NCI-H2029 treated with DMSO at 0.1 percent for 48 hours (cell line): ENCODE measurements at regions not wholly inside any gene's neighbourhood (a gene's known extent, or its start where the extent isn't known, plus 50 kb on each side); places are given as distances from the start of the nearest gene placed in this dataset.
"Not testable (repeated sequence)": the region's sequence is repeated elsewhere in the genome, so short reads cannot be mapped to it uniquely, and the experiment has no call there.

Experiments
- DNase-seq: peaks from one replicate; lab custom pipeline; 2025; lab: John Stamatoyannopoulos, UW

DNA sequence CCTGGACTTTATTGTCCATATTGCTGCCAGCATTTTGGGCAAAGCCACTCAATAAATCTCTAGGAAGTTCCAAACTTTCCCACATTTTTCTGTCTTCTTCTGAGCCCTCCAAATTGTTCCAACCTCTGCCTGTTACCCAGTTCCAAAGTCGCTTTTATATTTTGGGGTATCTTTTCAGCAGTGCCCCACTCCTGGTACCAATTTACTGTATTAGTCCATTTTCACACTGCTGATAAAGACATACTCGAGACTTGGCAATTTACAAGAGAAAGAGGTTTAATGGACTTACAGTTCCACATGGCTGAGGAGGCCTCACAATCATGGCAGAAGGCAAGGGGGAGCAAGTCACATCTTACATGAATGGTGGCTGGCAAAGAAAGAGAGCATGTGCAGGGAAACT is 53.4 kb downstream of the AHSP start:
- DNase-seq = not testable (repeated sequence)

DNA sequence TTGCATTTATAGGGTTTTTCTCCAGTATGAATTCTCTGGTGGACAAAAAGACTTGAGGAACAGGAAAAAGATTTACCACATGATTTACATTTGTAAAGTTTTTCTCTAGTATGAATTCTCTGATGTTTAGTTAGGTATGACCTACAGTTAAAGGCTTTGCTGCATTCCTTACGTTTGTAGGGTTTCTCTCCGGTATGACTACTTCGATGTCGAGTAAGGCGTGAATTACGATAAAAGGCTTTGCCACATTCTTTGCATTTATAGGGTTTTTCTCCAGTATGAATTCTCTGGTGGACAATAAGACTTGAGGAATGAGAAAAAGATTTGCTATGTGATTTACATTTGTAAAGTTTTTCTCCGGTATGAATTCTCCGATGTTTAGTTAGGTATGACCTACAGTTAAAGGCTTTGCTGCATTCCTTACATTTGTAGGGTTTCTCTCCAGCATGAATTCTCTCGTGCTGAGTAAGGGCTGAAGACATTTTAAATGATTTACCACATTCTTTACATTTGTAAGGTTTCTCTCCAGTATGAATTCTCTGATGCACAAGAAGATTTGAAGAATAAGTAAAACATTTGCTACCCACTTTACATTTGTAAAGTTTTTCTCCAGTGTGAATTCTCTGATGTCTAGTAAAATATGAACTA is 74.2 kb downstream of the AHSP start:
- DNase-seq = not testable (repeated sequence)

DNA sequence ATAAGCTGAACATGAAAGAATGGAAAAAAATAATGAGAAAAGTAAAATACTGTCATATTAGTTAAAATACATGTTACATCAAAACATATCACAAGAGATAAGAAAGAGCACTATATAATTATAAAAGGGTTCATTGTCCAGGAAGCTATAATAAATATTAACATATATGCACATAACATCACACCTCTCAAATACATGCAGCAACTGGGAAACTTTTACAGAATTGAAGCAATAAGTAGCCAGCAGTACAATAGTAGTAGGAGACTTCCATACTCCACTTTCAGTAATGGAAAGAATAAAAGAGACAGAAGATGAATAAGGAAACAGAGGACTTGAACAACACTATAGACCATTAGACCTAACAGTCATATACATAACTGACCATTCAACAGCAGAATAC is 90.4 kb downstream of the AHSP start:
- DNase-seq = no peak

DNA sequence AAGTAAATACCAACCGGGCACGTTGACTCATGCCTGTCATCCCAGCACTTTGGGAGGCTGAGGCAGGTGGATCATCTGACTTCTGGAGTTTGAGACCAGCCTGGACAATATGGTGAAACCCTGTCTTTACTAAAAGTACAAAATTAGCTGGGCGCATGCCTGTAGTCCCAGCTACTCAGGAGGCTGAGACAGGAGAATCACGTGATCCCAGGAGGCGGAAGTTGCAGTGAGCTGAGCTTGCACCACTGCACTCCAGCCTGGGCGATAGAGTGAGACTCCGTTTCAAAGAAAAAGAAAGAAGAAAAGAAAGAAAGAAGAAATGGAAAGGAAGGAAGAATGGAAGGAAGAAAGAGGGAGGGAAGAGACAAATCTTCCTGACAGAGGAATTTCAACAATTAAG is 108.7 kb downstream of the AHSP start:
- no peak for DNase-seq

DNA sequence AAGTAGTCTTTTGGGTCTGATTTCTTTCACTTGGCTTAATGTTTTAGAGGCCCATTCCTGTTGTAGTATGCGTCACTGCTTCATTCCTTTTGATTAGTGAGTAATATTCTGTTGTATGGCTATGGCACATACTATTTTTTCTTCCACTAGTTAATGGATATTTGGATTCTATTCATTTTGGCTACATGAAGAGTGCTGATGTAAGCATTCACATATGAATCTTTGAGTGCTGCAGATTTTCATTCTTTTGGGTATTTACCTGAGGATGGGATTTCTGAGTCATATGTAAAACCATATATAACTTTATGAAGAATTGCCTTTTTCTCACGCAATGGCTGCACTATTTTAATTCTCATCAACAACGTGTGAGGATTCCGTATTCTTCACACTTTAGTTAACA is 113.6 kb downstream of the AHSP start:
- DNase-seq = no peak

DNA sequence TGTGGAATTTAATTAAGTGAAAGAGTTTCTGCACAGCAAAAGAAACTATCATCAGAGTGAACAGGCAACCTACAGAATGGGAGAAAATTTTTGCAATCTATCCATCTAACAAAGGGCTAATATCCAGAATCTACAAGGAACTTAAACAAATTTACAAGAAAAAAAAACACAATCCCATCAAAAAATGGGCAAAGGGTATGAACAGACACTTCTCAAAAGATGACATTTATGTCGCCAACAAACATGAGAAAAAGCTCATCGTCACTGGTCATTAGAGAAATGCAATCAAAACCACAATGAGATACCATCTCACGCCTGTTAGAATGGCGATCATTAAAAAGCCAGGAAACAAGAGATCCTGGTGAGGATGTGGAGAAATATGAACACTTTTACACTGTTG is 128.0 kb downstream of the AHSP start:
- not testable (repeated sequence) for DNase-seq

DNA sequence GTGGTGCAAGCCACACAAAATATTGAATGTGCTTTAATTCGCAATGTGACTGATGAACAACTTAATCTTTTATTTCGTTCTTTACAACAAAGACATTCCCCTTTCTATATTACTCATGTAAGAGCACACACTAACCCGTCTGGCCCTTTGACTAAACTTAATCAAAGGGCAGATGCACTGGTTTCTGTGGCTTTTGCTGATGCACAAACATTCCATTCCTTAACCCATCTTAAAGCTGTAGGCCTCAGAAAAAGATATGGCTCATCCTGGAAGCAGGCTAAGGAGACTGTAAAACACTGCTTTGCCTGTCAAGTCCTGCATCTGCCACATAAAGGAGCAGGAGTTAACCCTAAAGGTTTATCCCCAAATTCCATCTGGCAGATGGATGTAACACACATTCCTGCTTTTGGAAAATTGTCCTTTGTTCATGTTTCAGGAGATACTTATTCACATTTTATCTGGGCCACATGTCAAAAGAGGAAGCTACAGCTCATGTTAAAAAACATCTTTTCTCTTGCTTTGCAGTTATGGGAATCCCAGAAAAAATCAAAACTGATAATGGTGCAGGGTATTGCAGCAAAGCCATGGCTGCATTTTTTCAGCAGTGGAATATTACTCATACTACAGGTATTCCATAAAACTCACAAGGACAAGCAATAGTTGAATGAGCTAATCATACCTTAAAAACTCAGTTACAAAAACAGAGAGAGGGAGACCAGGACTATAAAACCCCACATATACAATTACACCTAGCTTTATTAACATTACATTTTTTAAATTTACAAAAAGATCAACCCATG is 137.2 kb downstream of the AHSP start:
- no peak for DNase-seq

DNA sequence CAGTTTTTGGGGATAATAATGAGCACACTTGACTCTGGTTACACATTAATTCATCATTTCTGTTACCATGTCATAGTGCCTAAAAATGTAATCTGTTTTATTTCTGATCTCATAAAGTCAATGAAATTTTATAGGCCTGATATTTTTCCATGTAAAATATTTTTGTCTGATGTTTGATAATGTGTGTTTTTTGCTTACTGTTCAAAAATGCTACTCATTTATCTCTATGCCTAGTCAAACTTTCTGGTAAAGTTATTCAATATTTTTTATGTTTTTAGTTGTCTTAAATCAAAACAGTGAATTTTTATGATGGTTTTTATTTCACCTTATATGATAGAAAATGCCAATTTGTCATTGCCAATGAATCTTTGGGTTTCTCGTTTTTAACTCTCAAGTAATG is 147.0 kb downstream of the AHSP start:
- no peak for DNase-seq

DNA sequence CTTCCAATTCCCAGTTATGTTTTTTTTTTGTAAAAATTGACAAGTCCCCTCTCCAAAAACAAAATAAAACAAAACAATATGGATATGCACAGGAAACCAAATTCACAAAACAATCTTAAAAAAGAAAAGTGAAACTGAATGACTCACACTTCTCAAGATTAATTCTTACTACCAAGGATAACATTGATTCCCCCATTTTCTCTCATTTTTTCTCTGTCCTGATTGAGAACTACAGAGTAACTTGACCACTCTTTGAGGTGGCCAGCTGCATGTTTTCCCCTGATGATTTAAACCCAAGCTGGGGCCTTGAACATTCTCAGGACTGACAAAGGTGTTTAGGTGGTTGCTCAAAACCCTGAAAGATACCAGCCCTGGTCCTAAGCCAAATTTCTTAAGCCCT is 149.0 kb downstream of the AHSP start:
- DNase-seq = no peak

DNA sequence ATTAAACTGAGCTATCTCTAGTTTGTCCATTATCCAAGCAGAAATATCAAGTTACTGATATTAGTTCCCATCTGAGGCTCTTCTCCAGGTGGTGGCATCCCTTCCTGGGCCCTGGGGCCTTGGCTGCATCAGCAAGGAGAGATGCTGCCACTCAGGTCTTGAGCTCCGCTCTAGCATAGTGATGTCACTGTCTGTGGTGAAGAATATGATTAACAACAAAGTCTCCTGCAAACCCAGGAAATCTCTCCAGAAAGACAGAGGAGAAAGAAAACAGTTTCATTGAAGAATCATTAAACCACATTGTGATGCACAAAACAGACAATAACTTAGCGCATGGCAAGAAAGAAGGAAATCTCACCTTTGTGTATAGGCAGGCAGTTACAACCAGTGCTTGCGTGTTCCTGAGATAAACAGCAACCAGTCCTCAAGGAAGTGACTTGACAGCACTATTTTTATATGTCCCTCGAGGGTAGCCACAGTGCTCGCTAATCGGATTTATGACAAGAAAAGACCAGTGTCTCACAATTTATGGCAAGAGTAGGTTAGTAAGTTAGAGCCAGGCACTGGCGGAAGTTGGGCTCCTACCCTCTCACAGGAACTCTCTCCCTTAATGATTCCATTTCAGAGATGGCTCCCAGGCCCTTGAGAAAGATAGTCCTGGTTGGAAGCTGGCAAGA is 151.1 kb downstream of the AHSP start:
- no peak for DNase-seq

DNA sequence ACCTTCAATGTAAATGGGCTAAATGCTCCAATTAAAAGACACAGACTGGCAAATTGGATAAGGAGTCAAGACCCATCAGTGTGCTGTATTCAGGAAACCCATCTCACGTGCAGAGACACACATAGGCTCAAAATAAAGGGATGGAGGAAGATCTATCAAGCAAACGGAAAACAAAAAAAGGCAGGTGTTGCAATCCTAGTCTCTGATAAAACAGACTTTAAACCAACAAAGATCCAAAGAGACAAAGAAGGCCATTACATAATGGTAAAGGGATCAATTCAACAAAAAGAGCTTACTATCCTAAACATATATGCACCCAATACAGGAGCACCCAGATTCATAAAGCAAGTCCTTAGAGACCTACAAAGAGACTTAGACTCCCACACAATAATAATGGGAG is 161.6 kb downstream of the AHSP start:
- not testable (repeated sequence) for DNase-seq

DNA sequence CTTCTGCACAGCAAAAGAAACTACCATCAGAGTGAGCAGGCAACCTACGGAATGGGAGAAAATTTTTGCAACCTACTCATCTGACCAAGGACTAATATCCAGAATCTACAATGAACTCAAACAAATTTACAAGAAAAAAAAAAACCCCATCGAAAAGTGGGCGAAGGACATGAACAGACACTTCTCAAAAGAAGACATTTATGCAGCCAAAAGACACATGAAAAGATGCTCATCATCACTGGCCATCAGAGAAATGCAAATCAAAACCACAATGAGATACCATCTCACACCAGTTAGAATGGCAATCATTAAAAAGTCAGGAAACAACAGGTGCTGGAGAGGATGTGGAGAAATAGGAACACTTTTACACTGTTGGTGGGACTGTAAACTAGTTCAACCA is 164.6 kb downstream of the AHSP start:
- not testable (repeated sequence) for DNase-seq

DNA sequence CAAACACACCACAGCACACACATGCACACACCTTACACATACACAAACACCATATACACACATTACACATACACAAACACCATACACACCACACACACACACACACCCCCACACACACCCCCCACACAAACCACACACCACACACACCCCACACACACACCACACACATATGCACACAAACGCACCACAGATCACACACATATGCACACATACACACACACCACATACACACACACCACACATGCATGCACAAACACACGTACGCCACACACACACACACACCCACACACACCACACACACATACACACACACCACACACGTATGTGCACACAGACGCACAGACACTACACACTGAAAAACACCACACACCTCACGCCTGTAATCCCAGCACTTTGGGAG is 166.0 kb downstream of the AHSP start:
- no peak for DNase-seq

DNA sequence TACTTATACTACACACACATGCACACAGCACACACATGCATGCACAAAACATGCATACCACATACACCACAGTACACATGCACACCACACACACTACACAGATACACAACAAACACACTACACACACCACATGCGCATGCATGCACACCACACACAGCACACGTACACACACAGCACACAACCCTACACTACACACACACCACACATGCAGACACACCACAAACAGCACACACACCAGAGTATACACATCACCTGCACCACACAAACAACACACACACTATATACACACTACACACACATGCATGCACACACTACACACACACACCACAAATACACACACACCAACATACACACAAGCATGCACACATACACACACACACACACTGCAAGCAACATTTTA is 166.8 kb downstream of the AHSP start:
- DNase-seq = no peak

DNA sequence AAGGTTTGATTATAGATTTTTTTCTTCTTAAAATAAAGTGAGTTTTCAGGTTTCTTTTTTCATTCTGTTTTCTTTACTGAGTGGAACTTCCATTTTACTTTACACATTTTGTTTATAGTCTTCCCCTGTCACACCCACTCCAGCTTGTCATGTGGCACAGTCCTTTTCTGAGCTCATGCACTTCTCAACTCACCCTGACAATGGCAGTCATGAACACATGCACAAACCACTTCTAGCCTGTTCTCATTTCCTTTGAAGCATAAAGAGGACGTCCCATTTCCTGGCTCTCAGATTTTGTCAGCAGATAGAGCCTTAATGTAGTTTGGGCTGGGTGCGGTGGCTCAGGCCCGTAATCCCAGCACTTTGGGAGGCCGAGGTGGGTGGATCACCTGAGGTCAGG is 168.0 kb downstream of the AHSP start:
- no peak for DNase-seq

DNA sequence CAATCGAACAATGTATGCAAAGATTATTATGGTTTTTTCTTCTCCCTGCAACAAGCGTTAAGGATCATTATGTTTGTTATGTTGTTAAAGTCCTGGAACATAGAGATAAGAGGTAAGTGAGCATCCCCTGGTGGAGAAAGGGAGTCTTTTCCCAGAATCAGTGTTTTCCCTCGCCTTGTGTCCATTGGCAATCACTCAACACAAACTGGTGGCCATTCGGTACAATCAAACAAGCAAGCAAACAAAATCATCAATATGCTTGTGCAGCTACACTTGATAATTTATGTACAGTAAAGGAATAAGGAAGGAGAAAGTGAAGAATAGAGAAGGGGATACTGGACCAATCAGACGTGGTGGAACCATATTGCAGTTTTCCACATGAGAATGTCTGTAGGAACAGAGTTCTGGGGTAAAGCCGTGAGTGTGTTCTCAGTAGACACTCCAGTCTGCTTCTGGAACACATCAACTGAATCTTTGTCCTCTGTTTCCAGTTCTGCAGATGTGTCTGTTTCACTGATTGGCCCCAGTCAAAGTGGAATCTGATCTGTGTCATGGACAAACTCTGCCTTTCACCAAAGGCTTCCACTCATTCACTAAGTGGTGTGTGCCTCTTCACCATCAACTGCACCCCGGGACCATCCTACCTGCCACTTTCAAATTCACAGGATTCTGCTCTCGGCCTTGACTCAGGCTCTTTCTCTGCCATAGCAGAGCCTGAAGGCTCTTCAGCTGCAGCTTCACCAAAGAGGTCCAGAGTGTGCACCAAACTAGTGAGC is 169.5 kb downstream of the AHSP start:
- DNase-seq = no peak

DNA sequence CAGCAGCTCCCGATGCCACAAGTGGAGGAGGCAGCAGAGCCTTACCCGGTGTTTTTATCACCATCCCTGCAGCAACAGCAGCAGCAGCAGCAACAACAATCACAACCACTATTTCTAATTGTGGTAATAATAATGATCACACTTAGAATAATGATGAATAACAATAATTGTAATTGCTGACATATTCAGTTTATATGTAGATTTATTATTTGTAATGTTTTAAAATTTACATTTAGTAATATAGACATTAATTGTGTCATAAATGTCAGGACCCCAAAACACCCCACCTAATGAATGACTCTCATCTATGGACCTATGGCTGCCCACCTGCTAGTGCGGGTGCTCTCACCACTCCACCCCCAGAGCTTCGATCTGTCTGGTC is 170.0 kb downstream of the AHSP start:
- DNase-seq = no peak

DNA sequence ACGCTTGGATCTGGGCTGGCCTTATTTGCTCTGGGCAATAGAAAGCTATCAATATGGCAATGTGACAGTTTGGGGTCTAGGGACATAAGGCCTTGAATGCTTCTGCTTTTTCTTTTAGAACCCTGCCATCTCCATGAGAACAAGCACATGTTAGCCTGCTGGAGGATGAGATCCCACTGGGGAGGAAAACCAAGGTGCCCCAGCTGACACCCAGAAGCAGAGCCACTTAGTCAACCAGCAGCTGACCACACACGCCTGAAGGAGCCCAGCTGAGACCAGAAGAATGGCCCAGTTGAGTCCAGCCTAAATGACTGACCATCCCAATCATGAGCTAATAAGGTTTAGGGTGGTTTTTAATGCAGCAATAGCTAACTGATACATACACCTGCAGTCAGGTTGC is 171.2 kb downstream of the AHSP start:
- no peak for DNase-seq

DNA sequence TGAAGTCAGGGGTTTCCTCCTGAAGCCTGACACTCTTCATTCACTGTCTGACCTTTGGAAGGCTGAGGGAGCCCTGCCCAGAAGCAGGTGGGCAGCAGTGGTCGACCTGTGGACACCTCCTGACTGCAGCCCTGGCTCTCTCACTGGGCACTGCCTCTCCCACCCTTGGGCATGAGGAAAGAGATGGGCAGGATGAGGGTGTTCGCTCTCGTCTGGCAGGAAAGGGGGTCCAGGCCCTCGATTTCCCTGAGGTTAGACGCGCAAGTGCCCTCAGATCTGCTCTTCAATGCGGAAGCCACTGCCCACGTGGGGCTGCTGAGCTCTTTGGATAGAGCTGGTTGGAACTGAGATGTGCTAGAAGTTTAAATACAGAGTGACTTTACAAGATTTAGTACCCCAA is 171.9 kb downstream of the AHSP start:
- no peak for DNase-seq

DNA sequence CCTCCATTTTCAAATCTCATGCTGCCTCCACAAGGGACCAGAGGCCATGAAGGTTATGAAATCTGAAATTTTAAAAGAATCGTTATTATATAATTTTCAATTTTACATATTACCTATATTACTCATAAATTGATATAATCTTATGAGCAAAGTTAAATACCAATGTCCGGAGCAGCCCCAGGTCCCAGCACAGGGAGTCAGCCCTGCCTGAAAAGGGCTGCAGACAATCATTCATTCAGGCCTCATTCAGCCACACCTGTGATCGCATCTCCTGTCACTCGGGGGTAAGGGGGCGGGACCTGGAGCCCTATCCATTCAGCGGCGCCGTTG is 172.5 kb downstream of the AHSP start:
- no peak for DNase-seq

DNA sequence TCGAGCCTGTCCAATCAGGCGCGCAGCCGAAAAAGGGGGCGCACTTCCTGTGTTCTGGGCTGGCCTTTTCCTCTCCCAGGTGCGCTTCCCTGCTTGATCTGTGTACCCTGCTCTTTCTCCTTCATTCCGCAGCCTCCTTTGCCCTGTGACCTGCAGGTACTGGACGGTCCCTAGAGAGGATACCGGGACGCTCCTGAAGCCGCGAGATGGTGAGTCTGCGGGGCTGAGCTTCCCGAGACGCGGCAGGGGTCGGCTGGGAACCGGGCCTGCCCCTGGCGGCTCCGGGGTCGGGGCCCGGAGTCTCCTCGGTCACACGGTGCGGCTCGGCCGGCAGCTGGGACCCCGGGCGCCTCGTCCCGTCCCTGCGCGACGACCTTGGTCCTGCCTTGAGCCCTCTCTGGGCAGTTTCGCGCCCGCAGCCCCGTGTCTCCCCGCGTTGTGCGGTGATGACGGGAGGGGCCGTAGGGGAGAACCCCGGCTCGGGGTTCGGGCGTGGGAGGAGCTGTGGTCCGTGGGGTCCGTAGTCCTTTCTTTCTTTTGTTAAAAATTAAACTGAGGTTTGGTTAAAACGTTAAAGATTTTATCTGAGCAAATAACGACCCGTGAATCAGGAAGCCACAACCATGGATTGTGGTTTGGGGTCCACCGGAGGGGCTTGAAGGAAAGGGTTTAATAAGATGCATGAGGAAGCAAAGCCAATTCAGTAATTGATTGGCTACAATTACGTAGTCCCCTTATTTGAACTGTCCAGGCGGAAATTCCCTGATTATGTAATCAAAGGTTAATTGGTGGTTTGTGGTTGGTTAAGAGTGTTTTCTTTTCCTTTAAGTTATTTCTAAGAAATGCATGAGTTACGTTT is 172.8 kb upstream of the ZNF267 start:
- peak; percentile 61 for DNase-seq

DNA sequence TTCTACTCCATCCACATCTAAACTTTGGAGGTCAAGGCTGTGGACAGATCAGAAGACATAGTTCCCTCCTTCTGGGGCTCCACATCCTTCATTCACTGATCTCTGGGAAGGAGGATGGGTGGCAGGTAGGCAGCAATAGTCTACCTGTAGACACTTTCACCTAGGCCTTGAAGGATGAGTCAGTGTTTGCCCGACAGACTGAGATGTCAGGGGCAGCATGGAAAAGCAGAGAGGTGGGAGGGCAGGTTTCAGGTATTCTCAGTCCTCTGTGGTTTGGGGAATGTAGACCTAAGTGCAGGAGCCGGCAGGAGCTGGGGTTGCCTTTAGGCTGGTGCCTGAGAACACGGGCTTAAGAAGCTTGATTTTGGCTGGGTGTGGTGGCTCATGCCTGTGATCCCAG is 171.9 kb upstream of the ZNF267 start:
- no peak for DNase-seq
